SHP77 treated with DMSO at 0.1 percent for 48 hours (cell line): ENCODE measurements at regions not wholly inside any gene's neighbourhood (a gene's known extent, or its start where the extent isn't known, plus 50 kb on each side); places are given as distances from the start of the nearest gene placed in this dataset.

Experiments used
- DNase-seq: peaks from one replicate; lab custom pipeline; 2025; lab: John Stamatoyannopoulos, UW

- DNase-seq = no peak
Observed at GRCh38 chr2:111715987-111716904, 167.7 kb downstream of the ANAPC1 start.

GRCh38 chr2:111716905-111717775 lies 166.9 kb downstream of the ANAPC1 start:
- DNase-seq = no peak
